ENCODE measurements at regions not wholly inside any gene's neighbourhood (a gene's known extent, or its start where the extent isn't known, plus 50 kb on each side); places are given as distances from the start of the nearest gene placed in this dataset.

GRCh38 chr10:64859911-64860310, 1338.7 kb downstream of the REEP3 start:
- DNase-seq = no peak
- H3K4me3 ChIP-seq = no peak overlapping the region
- no peak for TF ChIP-seq POLR2A (IDR thresholded peaks at IDR 0.05)
- no peak for TF ChIP-seq EP300 (IDR thresholded peaks at IDR 0.05)
- H3K36me3 ChIP-seq = no peaks in the 10 kb centered on the region
- no peaks in the 10 kb centered on the region for H3K9me3 ChIP-seq
- intact Hi-C loops (cut with DNase I) = no loop called here
- H3K4me1 ChIP-seq (ENCODE audit: insufficient read depth) = no peaks in the 10 kb centered on the region
- 77 to 91% (median 87%) methylated on average over 2 of the region's 2 CpGs for WGBS, 3 donors
- no peaks in the 10 kb centered on the region for H3K27me3 ChIP-seq
- H3K27ac ChIP-seq = no peak overlapping the region

GRCh38 chr10:64863836-64864235, 1342.6 kb downstream of the REEP3 start:
- intact Hi-C loops (cut with DNase I) = no loop called here
- 68 to 72% (median 69%) methylated on average over 1 of the region's 1 CpG for WGBS, 3 donors
- no peaks in the 10 kb centered on the region for H3K9me3 ChIP-seq
- no peak for DNase-seq
- H3K27ac ChIP-seq = no peak overlapping the region
- H3K4me3 ChIP-seq = no peak overlapping the region
- TF ChIP-seq EP300 (IDR thresholded peaks at IDR 0.05) (no peak), POLR2A (IDR thresholded peaks at IDR 0.05) (no peak), CTCF (IDR thresholded peaks at IDR 0.05) (no peak)
- H3K27me3 ChIP-seq = no peaks in the 10 kb centered on the region
- no peaks in the 10 kb centered on the region for H3K4me1 ChIP-seq (ENCODE audit: insufficient read depth)
- H3K36me3 ChIP-seq = no peaks in the 10 kb centered on the region

GRCh38 chr10:64867501-64867962, 1346.3 kb downstream of the REEP3 start:
- intact Hi-C loops (cut with DNase I) = no loop called here
- H3K27me3 ChIP-seq = no peaks in the 10 kb centered on the region
- TF ChIP-seq EP300 (IDR thresholded peaks at IDR 0.05) = no peak
- H3K4me3 ChIP-seq = no peak overlapping the region
- no peaks in the 10 kb centered on the region for H3K4me1 ChIP-seq (ENCODE audit: insufficient read depth)
- H3K36me3 ChIP-seq = no peaks in the 10 kb centered on the region
- no peak overlapping the region for H3K27ac ChIP-seq
- DNase-seq = no peak
- 44 to 48% (median 44%) methylated on average over 4 of the region's 4 CpGs for WGBS, 3 donors
- H3K9me3 ChIP-seq = no peaks in the 10 kb centered on the region

GRCh38 chr10:64873088-64873487, 1351.9 kb downstream of the REEP3 start:
- 34 to 45% (median 36%) methylated on average over 3 of the region's 3 CpGs for WGBS, 3 donors
- H3K9me3 ChIP-seq = no peaks in the 10 kb centered on the region
- H3K4me3 ChIP-seq = no peak overlapping the region
- no peak overlapping the region for H3K27ac ChIP-seq
- no peaks in the 10 kb centered on the region for H3K36me3 ChIP-seq
- intact Hi-C loops (cut with DNase I) = no loop called here
- no peaks in the 10 kb centered on the region for H3K4me1 ChIP-seq (ENCODE audit: insufficient read depth)
- TF ChIP-seq CTCF (IDR thresholded peaks at IDR 0.05) = no peak
- TF ChIP-seq POLR2A (IDR thresholded peaks at IDR 0.05) = no peak
- no peak for TF ChIP-seq EP300 (IDR thresholded peaks at IDR 0.05)
- no peaks in the 10 kb centered on the region for H3K27me3 ChIP-seq
- no peak for DNase-seq

GRCh38 chr10:64873959-64874358, 1352.8 kb downstream of the REEP3 start:
- H3K27me3 ChIP-seq = no peaks in the 10 kb centered on the region
- intact Hi-C loops (cut with DNase I) = no loop called here
- DNase-seq = no peak
- H3K27ac ChIP-seq = no peak overlapping the region
- no peaks in the 10 kb centered on the region for H3K36me3 ChIP-seq
- H3K4me3 ChIP-seq = no peak overlapping the region
- WGBS, 3 donors = 85 to 97% (median 88%) methylated on average over 2 of the region's 2 CpGs
- no peaks in the 10 kb centered on the region for H3K4me1 ChIP-seq (ENCODE audit: insufficient read depth)
- no peaks in the 10 kb centered on the region for H3K9me3 ChIP-seq
- no peak for TF ChIP-seq CTCF (IDR thresholded peaks at IDR 0.05)

- no peak for DNase-seq
- intact Hi-C loops (cut with DNase I) = no loop called here
- TF ChIP-seq POLR2A (IDR thresholded peaks at IDR 0.05) = no peak
- TF ChIP-seq CTCF (IDR thresholded peaks at IDR 0.05) = no peak
- no peak for TF ChIP-seq EP300 (IDR thresholded peaks at IDR 0.05)
- H3K27ac ChIP-seq = no peak overlapping the region
- H3K9me3 ChIP-seq = no peaks in the 10 kb centered on the region
- no peak overlapping the region for H3K4me3 ChIP-seq
- H3K36me3 ChIP-seq = no peaks in the 10 kb centered on the region
- no peaks in the 10 kb centered on the region for H3K4me1 ChIP-seq (ENCODE audit: insufficient read depth)
- no peaks in the 10 kb centered on the region for H3K27me3 ChIP-seq
- 75 to 81% (median 81%) methylated on average over 3 of the region's 3 CpGs for WGBS, 3 donors
These were observed 1359.3 kb downstream of the REEP3 start for GRCh38 chr10:64880546-64880945.
